GM21619 (cell line): ENCODE measurements at regions not wholly inside any gene's neighbourhood (a gene's known extent, or its start where the extent isn't known, plus 50 kb on each side); places are given as distances from the start of the nearest gene placed in this dataset.

ENCODE experiments used
- ATAC-seq: cut with Tn5 transposase; IDR thresholded peaks from one replicate; pipeline ENCODE4 v1.9.1; 2021; ENCODE audit not compliant: unreplicated experiment

- ATAC-seq, result no peak
Observed at GRCh38 chr2:121006743-121007489, 271.2 kb downstream of the GLI2 start.

- ATAC-seq, result no peak
Observed at GRCh38 chr2:121007490-121007853, 271.8 kb downstream of the GLI2 start.

- ATAC-seq, result no peak
Observed at GRCh38 chr2:121008975-121009374, 273.3 kb downstream of the GLI2 start.

- ATAC-seq, result no peak
Observed at GRCh38 chr2:121010998-121011397, 274.0 kb downstream of the TFCP2L1 start.

GRCh38 chr2:121014876-121015275 is 270.1 kb downstream of the TFCP2L1 start:
- no peak for ATAC-seq

GRCh38 chr2:121015971-121016485 is 269.0 kb downstream of the TFCP2L1 start:
- no peak for ATAC-seq

- ATAC-seq, result no peak
Observed at GRCh38 chr2:121017396-121017795, 267.6 kb downstream of the TFCP2L1 start.

- ATAC-seq, result no peak
Observed at GRCh38 chr2:121018136-121019061, 266.6 kb downstream of the TFCP2L1 start.

- no peak for ATAC-seq
Observed at GRCh38 chr2:121019071-121019470, 265.9 kb downstream of the TFCP2L1 start.

- no peak for ATAC-seq
Observed at GRCh38 chr2:121019756-121020155, 265.2 kb downstream of the TFCP2L1 start.

- ATAC-seq, result no peak
Observed at GRCh38 chr2:121021685-121022084, 263.3 kb downstream of the TFCP2L1 start.

- ATAC-seq, result no peak
Observed at GRCh38 chr2:121028577-121028976, 256.4 kb downstream of the TFCP2L1 start.

GRCh38 chr2:121030523-121030922 is 254.5 kb downstream of the TFCP2L1 start:
- no peak for ATAC-seq

- ATAC-seq, result no peak
Observed at GRCh38 chr2:121031568-121032340, 253.2 kb downstream of the TFCP2L1 start.

GRCh38 chr2:121033461-121033996 is 251.5 kb downstream of the TFCP2L1 start:
- no peak for ATAC-seq

- ATAC-seq, result no peak
Observed at GRCh38 chr2:121034551-121034950, 250.5 kb downstream of the TFCP2L1 start.

GRCh38 chr2:121036226-121036692 is 248.7 kb downstream of the TFCP2L1 start:
- no peak for ATAC-seq

- ATAC-seq, result no peak
Observed at GRCh38 chr2:121037480-121037879, 247.5 kb downstream of the TFCP2L1 start.

- no peak for ATAC-seq
Observed at GRCh38 chr2:121038031-121038430, 247.0 kb downstream of the TFCP2L1 start.

GRCh38 chr2:121038431-121038830 is 246.6 kb downstream of the TFCP2L1 start:
- no peak for ATAC-seq
